NCI-H1048 (cell line): ENCODE measurements at regions not wholly inside any gene's neighbourhood (a gene's known extent, or its start where the extent isn't known, plus 50 kb on each side); places are given as distances from the start of the nearest gene placed in this dataset.

ENCODE experiments used
- DNase-seq: peaks from one replicate; lab custom pipeline; 2025; lab: John Stamatoyannopoulos, UW

DNA sequence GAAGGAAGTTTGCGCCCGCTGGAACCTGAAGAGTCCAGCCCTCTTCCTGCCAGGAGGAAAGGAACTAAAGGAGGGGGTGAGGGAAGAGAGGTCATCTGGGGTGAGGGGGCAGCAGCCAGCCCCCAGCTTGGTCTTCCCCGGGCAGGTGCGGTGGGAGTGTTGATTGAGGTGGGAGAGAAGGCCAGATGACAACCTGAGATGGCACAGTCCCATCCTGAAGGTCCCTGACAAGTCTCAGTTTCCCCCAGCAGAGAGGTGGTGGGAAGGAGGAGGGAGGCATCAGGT is 240.9 kb downstream of the HAUS1 start:
- no peak for DNase-seq

- no peak for DNase-seq
These were observed 242.0 kb downstream of the HAUS1 start for GRCh38 chr18:46346213-46346612.

DNA sequence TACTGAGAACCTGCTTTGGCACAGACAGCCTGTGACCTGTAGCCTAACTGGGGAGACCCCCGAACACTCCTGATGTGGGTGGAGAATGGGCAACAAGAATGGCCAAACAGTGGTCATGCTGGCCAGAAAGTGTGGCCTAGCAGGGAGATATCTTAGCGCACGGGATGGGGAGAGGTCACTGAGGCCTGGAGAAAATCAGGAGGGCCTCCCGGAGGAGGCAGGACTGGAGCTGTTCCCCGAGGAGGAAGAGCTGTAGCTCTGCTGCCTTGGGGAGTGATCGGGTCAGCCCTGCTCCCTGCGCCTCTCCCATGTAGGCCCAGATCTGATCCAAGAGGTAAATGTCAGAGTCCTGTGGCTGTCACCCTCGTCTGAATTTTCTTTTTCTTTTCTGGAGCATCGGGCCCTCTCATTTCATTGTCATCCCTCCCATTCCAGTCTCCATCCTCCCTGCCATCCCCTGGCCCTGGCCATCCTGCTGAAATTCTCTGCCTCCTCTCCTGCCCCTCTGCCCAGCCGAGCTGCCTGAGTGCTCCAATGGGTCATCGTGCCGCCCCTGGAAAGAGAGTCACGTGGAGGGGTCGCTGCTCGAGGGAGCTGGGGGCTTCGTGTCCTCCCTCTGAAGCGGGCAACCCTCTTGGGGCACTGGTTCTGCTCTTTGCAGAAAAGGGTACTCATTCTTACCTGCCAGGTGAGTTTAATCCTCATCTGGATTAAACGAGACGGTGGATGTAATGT is 242.9 kb downstream of the HAUS1 start:
- no peak for DNase-seq

GRCh38 chr18:46350598-46351159 is 246.5 kb downstream of the HAUS1 start:
- DNase-seq: no peak

- no peak for DNase-seq
These were observed 248.5 kb downstream of the HAUS1 start for GRCh38 chr18:46352520-46353250.

DNA sequence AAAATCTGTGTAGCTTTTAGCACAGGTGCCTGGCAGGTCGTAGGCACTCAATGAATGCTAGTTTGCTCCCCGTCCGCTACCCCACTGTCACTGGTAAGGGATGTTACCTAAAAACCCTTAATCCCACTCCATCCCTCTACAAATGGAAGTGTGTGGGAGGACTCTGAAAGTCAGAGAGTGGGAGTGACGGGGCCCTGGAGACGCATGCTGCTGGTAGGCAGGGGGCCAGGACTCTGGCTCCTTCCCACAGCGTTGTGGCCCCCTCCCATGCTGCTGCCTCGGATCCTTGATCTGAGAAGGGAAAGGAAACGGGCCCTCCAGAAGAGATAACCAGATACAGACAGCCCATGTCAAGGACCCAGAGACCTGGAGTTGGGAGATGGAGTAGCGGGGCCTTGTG is 249.3 kb downstream of the HAUS1 start:
- no peak for DNase-seq

- DNase-seq: no peak
These were observed 252.3 kb downstream of the HAUS1 start for GRCh38 chr18:46356278-46357033.

DNA sequence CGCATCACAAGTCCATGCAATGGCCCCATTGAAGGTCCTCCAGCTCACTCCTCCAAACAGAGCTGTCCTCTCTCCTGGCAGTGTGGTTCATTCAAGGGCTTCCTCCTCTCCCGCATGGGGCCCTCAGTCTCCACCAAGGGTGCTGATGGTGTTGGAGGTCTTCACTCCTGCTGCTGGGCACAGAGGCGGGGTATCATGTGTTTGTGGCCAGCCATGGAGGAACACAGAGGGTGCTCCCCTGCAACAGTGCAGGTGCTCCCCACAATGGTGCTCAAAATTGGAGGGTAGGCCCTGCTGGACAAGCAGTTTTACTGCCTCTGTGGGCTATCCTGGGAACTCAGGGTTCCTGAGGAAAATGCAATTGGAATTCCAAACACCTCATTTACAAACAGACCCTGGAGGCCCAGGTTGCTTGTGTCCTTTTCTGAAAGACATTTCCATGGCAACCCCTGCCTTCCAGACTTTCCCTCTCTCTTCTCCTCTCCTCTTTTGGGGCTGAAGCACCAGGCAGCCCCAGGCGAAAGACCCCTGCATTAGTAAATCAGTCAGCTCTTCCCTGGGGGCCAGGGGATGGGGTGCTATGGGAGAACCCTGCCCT is 256.0 kb downstream of the HAUS1 start:
- no peak for DNase-seq

GRCh38 chr18:46360866-46361265 is 256.7 kb downstream of the HAUS1 start:
- DNase-seq: no peak

- DNase-seq: no peak
These were observed 258.3 kb downstream of the HAUS1 start for GRCh38 chr18:46362533-46362932.

GRCh38 chr18:46364048-46364447 is 259.9 kb downstream of the HAUS1 start:
- DNase-seq: no peak

- no peak for DNase-seq
These were observed 262.0 kb downstream of the HAUS1 start for GRCh38 chr18:46366201-46366600.

- DNase-seq: no peak
These were observed 262.7 kb downstream of the HAUS1 start for GRCh38 chr18:46366751-46367376.

DNA sequence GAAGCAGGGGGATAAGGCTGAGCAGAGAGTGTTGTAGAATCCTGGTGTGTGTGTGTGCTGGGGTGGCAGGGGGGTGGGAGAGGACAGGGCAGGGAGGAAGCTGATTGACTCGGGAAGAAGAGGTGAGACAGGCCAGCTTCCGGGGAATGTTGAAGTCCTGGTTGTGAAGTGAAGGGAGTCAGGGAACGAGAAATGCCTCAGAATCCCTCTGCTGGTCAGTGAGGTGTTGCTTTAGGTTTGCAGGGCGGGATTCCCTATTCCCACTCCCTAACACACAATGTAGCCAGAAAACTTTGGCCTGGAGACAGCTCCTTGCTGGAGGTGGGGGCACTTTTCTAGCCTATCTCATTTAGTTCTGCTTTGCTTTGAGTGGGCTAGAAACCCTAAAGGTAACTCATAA is 265.1 kb downstream of the HAUS1 start:
- no peak for DNase-seq

DNA sequence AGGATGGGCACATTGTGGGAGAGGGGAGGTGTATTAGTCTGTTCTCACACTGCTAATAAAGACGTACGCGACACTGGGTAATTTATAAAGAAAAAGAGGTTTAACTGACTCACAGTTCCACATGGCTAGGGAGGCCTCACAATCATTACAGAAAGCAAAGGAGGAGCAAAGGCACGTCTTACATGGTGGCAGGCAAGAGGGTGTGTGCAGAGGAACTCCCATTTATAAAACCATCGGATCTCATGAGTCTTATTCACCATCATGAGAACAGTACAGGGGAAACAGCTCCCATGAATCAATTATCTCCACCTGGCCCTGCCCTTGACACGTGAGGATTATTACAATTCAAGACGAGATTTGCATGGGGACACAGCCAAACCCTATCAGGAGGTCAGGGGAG is 266.7 kb downstream of the HAUS1 start:
- no peak for DNase-seq

DNA sequence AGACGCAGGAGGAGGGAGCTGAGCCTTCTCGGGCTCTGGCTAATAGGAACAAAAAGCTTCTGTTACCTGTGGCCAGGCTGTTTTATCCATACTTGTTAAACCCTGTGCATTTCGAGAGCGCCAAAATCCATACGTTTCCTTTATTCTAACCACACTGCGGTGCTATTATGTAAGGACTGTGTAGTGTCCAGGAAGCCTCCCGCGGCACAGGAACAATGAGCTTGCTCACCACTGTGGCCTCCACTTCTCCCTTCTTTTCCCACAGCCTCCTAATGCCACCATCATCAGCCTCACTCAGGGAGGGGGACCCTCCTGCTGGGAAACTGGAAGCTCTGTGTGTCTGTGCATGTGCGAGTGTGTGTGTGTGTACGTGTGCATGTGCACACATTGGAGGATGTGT is 268.5 kb downstream of the HAUS1 start:
- DNase-seq: no peak

DNA sequence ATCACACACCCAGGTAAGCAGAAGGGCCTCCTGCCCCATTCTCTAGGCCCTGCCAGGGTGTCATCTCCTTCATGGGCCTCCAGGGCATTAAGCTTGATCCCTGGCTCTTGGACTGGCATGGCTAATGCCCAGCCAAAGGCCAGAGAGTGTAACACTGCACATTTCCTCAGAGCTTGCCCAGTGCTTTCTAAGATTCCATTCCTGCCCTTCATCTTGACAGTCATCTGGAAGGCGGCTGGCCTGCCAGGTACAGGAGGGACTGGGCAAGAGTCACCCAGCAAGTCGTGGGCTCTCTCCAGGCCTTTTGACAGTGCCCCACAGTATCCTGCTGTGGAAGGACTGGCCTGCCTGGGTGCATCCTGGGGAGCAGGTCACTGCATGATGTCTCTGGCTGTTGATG is 268.9 kb downstream of the HAUS1 start:
- DNase-seq: no peak

GRCh38 chr18:46373791-46374190 is 269.6 kb downstream of the HAUS1 start:
- no peak for DNase-seq

DNA sequence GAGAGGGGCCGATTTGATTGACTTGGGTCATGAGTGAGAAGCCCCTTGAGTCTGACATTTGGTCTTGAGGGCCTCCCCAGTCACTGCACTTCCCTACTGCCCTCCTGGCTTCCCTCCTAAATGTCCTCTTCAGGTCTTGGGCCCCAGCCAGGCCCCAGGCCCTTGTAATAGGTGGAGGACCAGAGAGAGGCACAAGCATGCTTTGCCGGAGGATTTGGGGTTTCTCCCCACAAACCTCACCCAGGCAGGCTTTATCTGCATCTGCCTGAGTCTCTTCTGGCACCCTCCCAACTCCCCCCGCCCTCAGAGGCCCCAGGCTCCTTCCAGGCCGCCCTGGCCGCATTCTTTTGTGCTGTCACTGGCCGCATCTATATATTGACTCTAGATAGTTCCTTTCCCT is 270.7 kb downstream of the HAUS1 start:
- DNase-seq: no peak

GRCh38 chr18:46377557-46377956 is 273.4 kb downstream of the HAUS1 start:
- no peak for DNase-seq

DNA sequence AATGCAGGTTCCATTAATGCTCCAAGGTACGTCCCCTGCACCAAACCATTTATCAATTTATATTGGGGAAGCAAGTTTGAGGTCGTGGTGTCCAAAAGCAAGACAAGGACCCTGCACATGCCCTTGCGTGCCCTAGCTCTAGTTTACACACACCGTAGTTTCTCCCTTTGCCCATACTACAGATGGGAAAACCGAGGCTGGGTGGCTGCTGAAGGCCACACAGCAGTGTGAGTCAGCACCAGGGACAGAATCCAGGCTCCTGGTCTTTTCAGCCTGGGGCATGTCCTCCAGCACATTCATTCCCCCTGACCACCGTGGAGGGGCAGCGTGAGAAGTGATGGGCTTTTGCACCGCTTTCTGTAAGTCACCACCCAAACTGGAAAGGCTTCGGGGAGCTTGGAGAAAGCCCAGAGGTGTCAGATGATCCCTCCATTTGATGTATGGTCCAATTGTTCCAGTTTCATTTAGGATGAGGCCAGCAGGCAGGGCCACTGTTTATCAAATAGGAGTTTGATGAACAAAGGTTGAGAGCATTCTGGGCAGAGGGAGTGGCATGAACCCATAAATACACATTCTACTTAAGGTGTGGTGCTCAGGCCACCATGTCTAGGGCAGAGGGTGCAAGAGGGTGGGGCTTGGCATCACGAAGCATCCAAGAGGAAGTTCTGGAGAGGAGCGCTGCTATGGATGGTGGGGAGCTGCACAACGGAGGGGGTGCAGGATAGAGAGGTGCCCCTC is 274.1 kb downstream of the HAUS1 start:
- DNase-seq: no peak
